ENCODE measurements at regions not wholly inside any gene's neighbourhood (a gene's known extent, or its start where the extent isn't known, plus 50 kb on each side); places are given as distances from the start of the nearest gene placed in this dataset.

- no peak for DNase-seq
- Histone ChIP-seq H3K79me2 (ENCODE audit: insufficient read depth) (no peaks in the 10 kb centered on the region), H3K4me2 (no peak overlapping the region), H3F3A (replicated peaks; ENCODE audit: insufficient read depth) (no peaks in the 10 kb centered on the region), H3K9me2 (no peaks in the 10 kb centered on the region), H3K4me3 (ENCODE audit: low read depth in 2 of 2, low read length in 1 of 2) (no peak overlapping the region), H2AFZ (ENCODE audit: low read depth) (no peak overlapping the region), H3K4me1 (ENCODE audit: control insufficient read depth in 1 of 2, insufficient read depth in 2 of 2, low read depth in 1 of 2, low read length in 1 of 2) (no peaks in the 10 kb centered on the region), H3K9ac (no peak overlapping the region), H4K20me1 (ENCODE audit: insufficient read depth) (no peaks in the 10 kb centered on the region), H3K27me3 (ENCODE audit: insufficient read depth) (no peaks in the 10 kb centered on the region), H3K36me3 (replicated peaks in 1 of 2; ENCODE audit: control insufficient read depth in 1 of 2, insufficient read depth in 2 of 2, low read length in 1 of 2) (no peaks in the 10 kb centered on the region), H3K9me3 (no peaks in the 10 kb centered on the region), H3K27ac (ENCODE audit: low read depth in 2 of 2, low read length in 1 of 2) (no peak overlapping the region)
- 1% methylated on average over 2 of the region's 2 CpGs for WGBS (ENCODE audit: low lambda C conversion rate)
- CTCF ChIA-PET: no interaction called here
- POLR2A ChIA-PET: no interaction called here
- TF ChIP-seq NFIC (IDR thresholded peaks at IDR 0.05; ENCODE audit: borderline replicate concordance) (no peak), CHD2 (IDR thresholded peaks at IDR 0.05; ENCODE audit: low read length, partially characterized antibody) (no peak), FOSL2 (IDR thresholded peaks at IDR 0.05; ENCODE audit: borderline replicate concordance, low read depth) (no peak), GABPA (IDR thresholded peaks at IDR 0.05; ENCODE audit: low read depth) (no peak)
These were observed 490.8 kb downstream of the MCTP2 start for GRCh38 chr15:94722024-94722636.

- H2AFZ ChIP-seq (ENCODE audit: low read depth): no peak overlapping the region
- no peaks in the 10 kb centered on the region for H3K79me2 ChIP-seq (ENCODE audit: insufficient read depth)
- H3K4me3 ChIP-seq (ENCODE audit: low read depth in 2 of 2, low read length in 1 of 2): no peak overlapping the region
- ChIA-PET POLR2A (no interaction called here), CTCF (no interaction called here)
- H3F3A ChIP-seq (replicated peaks; ENCODE audit: insufficient read depth): no peaks in the 10 kb centered on the region
- 0% methylated on average over 2 of the region's 2 CpGs for WGBS (ENCODE audit: low lambda C conversion rate)
- no peaks in the 10 kb centered on the region for H3K9me2 ChIP-seq
- no peak overlapping the region for H3K9ac ChIP-seq
- H3K4me1 ChIP-seq (ENCODE audit: control insufficient read depth in 1 of 2, insufficient read depth in 2 of 2, low read depth in 1 of 2, low read length in 1 of 2): no peaks in the 10 kb centered on the region
- no peak overlapping the region for H3K4me2 ChIP-seq
- no peaks in the 10 kb centered on the region for H3K9me3 ChIP-seq
- no peaks in the 10 kb centered on the region for H4K20me1 ChIP-seq (ENCODE audit: insufficient read depth)
- no peak overlapping the region for H3K27ac ChIP-seq (ENCODE audit: low read depth in 2 of 2, low read length in 1 of 2)
- H3K36me3 ChIP-seq (replicated peaks in 1 of 2; ENCODE audit: control insufficient read depth in 1 of 2, insufficient read depth in 2 of 2, low read length in 1 of 2): no peaks in the 10 kb centered on the region
- no peak for DNase-seq
- H3K27me3 ChIP-seq (ENCODE audit: insufficient read depth): no peaks in the 10 kb centered on the region
- TF ChIP-seq, protein P1, sequence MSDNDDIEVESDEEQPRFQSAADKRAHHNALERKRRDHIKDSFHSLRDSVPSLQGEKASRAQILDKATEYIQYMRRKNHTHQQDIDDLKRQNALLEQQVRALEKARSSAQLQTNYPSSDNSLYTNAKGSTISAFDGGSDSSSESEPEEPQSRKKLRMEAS (IDR thresholded peaks at IDR 0.05; ENCODE audit: low read depth): no peak
- TF ChIP-seq TEAD4 (IDR thresholded peaks at IDR 0.05; ENCODE audit: borderline replicate concordance, insufficient read depth) (no peak), RXRA (IDR thresholded peaks at IDR 0.05; ENCODE audit: borderline replicate concordance, low read depth) (no peak), FOXJ3 (CRISPR knock-in tag; IDR thresholded peaks at IDR 0.05) (no peak), EZH2phosphoT487 (IDR thresholded peaks at IDR 0.05; ENCODE audit: borderline replicate concordance, low read depth) (no peak), RCOR1 (IDR thresholded peaks at IDR 0.05; ENCODE audit: low read length) (no peak), USF2 (IDR thresholded peaks at IDR 0.05; ENCODE audit: borderline replicate concordance, low read depth, low read length) (no peak), JUND (IDR thresholded peaks at IDR 0.05) (no peak), CHD2 (IDR thresholded peaks at IDR 0.05; ENCODE audit: low read length, partially characterized antibody) (no peak), MEF2A (IDR thresholded peaks at IDR 0.05; ENCODE audit: borderline replicate concordance, low read depth) (no peak), SIN3A (IDR thresholded peaks at IDR 0.05; ENCODE audit: borderline replicate concordance, low read depth, low read length) (no peak)
- TF ChIP-seq, protein P2, sequence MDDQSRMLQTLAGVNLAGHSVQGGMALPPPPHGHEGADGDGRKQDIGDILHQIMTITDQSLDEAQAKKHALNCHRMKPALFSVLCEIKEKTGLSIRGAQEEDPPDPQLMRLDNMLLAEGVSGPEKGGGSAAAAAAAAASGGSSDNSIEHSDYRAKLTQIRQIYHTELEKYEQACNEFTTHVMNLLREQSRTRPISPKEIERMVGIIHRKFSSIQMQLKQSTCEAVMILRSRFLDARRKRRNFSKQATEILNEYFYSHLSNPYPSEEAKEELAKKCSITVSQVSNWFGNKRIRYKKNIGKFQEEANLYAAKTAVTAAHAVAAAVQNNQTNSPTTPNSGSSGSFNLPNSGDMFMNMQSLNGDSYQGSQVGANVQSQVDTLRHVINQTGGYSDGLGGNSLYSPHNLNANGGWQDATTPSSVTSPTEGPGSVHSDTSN (IDR thresholded peaks at IDR 0.05): no peak
- TF ChIP-seq, protein P3, sequence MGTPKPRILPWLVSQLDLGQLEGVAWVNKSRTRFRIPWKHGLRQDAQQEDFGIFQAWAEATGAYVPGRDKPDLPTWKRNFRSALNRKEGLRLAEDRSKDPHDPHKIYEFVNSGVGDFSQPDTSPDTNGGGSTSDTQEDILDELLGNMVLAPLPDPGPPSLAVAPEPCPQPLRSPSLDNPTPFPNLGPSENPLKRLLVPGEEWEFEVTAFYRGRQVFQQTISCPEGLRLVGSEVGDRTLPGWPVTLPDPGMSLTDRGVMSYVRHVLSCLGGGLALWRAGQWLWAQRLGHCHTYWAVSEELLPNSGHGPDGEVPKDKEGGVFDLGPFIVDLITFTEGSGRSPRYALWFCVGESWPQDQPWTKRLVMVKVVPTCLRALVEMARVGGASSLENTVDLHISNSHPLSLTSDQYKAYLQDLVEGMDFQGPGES (IDR thresholded peaks at IDR 0.05; ENCODE audit: low read depth, low read length): no peak
- TF ChIP-seq, protein P4, sequence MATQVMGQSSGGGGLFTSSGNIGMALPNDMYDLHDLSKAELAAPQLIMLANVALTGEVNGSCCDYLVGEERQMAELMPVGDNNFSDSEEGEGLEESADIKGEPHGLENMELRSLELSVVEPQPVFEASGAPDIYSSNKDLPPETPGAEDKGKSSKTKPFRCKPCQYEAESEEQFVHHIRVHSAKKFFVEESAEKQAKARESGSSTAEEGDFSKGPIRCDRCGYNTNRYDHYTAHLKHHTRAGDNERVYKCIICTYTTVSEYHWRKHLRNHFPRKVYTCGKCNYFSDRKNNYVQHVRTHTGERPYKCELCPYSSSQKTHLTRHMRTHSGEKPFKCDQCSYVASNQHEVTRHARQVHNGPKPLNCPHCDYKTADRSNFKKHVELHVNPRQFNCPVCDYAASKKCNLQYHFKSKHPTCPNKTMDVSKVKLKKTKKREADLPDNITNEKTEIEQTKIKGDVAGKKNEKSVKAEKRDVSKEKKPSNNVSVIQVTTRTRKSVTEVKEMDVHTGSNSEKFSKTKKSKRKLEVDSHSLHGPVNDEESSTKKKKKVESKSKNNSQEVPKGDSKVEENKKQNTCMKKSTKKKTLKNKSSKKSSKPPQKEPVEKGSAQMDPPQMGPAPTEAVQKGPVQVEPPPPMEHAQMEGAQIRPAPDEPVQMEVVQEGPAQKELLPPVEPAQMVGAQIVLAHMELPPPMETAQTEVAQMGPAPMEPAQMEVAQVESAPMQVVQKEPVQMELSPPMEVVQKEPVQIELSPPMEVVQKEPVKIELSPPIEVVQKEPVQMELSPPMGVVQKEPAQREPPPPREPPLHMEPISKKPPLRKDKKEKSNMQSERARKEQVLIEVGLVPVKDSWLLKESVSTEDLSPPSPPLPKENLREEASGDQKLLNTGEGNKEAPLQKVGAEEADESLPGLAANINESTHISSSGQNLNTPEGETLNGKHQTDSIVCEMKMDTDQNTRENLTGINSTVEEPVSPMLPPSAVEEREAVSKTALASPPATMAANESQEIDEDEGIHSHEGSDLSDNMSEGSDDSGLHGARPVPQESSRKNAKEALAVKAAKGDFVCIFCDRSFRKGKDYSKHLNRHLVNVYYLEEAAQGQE (IDR thresholded peaks at IDR 0.05; ENCODE audit: low read depth, low read length): no peak
- TF ChIP-seq, protein P5, sequence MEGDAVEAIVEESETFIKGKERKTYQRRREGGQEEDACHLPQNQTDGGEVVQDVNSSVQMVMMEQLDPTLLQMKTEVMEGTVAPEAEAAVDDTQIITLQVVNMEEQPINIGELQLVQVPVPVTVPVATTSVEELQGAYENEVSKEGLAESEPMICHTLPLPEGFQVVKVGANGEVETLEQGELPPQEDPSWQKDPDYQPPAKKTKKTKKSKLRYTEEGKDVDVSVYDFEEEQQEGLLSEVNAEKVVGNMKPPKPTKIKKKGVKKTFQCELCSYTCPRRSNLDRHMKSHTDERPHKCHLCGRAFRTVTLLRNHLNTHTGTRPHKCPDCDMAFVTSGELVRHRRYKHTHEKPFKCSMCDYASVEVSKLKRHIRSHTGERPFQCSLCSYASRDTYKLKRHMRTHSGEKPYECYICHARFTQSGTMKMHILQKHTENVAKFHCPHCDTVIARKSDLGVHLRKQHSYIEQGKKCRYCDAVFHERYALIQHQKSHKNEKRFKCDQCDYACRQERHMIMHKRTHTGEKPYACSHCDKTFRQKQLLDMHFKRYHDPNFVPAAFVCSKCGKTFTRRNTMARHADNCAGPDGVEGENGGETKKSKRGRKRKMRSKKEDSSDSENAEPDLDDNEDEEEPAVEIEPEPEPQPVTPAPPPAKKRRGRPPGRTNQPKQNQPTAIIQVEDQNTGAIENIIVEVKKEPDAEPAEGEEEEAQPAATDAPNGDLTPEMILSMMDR (IDR thresholded peaks at IDR 0.05): no peak
These were observed 492.4 kb downstream of the MCTP2 start for GRCh38 chr15:94723801-94724200.
